Mucosa of rectum (tissue), 2 donors: ENCODE measurements at regions not wholly inside any gene's neighbourhood (a gene's known extent, or its start where the extent isn't known, plus 50 kb on each side); places are given as distances from the start of the nearest gene placed in this dataset.

Experiments
- H3K27ac ChIP-seq, 2 donors: one replicate each; pipeline ENCODE4 v1.7.0; 2013; ENCODE audit warnings: inconsistent platforms in 2 of 2, low read depth in 2 of 2, low read length in 2 of 2
- H3K27me3 ChIP-seq, 2 donors: one replicate each; pipeline ENCODE4 v1.7.0; 2013; ENCODE audit warnings: low read length in 2 of 2; ENCODE audit not compliant: control insufficient read depth in 2 of 2, insufficient read depth in 2 of 2
- H3K36me3 ChIP-seq, 2 donors: one replicate each; pipeline ENCODE4 v1.7.0; 2013; ENCODE audit warnings: low read length in 2 of 2; ENCODE audit not compliant: control insufficient read depth in 2 of 2, insufficient read depth in 2 of 2
- H3K4me1 ChIP-seq, 2 donors: one replicate each; pipeline ENCODE4 v1.7.0; 2013; ENCODE audit warnings: low read length in 2 of 2, mild to moderate bottlenecking in 1 of 2; ENCODE audit not compliant: control insufficient read depth in 2 of 2, insufficient read depth in 2 of 2
- H3K4me3 ChIP-seq, 2 donors: one replicate each; pipeline ENCODE4 v1.7.0; 2013; ENCODE audit warnings: low read length in 2 of 2
- H3K9ac ChIP-seq, 2 donors: one replicate each; pipeline ENCODE4 v1.7.0; 2013; ENCODE audit warnings: low read length in 2 of 2, low read depth in 1 of 2, mild to moderate bottlenecking in 1 of 2
- H3K9me3 ChIP-seq, 2 donors: one replicate each; pipeline ENCODE4 v1.7.0; 2013; ENCODE audit warnings: low read length in 2 of 2; ENCODE audit not compliant: control insufficient read depth in 2 of 2
- donor health status: healthy.
- donor health status: Normal muscosa, but diverticular disease.

DNA sequence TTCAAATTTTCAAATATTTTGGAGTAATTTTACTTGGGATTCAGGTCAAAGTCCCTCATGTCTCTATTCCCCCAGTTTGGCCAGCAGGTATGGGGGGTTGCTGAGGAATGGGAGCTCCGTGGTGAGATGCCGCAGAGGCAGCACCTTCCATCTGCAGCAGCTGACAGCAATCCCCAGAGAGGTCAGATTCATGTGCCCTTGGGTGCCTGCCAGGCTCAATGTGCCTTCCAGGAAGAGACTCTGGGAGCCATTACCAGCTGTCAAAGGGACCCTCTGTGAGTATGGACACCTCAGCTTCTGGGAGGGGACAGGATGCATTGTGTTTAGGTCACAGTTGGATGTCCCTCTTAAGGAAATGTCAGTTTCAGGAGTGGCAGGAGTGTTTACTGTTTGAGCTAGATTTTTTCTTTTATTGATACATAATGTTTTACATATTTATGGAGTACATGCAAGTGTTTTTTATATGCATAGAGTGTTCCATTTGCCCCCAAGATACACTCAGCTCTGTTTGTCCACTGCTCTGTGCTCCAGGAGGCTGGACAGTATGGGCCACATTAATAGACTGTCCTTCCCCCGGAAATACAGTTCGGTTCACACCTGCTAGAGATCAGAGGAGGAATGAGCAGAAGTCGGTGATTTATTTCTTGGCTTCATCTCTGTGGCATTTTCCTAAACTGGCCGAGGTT is 75.3 kb upstream of the GRB10 start:
- H3K4me3 ChIP-seq: no peak overlapping the region

DNA sequence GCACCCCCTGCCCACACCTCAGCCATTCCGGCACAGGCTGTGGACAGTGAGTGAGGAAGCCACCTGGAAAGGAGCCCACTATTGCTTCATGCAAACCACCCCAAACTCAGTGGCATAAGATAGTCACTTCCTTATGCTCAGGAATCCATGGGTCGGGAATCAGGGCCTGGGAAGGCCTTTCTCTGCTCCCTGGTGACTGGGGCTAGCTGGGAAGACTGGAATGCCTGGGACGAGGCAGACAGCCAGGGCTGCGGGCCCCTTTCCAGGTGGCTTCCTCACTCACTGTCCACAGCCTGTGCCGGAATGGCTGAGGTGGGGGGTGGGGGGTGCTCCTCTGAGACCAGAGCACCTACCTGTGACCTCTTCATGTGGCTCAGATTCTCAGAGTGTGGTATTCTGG is 74.1 kb upstream of the GRB10 start:
- Histone ChIP-seq H3K27ac (no peak overlapping the region), H3K9me3 (no peaks in the 10 kb centered on the region), H3K4me1 (no peaks in the 10 kb centered on the region), H3K27me3 (no peaks in the 10 kb centered on the region), H3K9ac (no peak overlapping the region), H3K36me3 (no peaks in the 10 kb centered on the region), H3K4me3 (no peak overlapping the region)

More for the DNA sequence above, 75.3 kb upstream of the GRB10 start:
- Histone ChIP-seq H3K27me3 (no peaks in the 10 kb centered on the region), H3K9ac (no peak overlapping the region), H3K4me1 (no peaks in the 10 kb centered on the region), H3K27ac (no peak overlapping the region), H3K36me3 (no peaks in the 10 kb centered on the region), H3K9me3 (no peaks in the 10 kb centered on the region)

- Histone ChIP-seq H3K27ac (no peak overlapping the region), H3K4me3 (no peak overlapping the region), H3K27me3 (no peaks in the 10 kb centered on the region), H3K9ac (no peak overlapping the region), H3K36me3 (no peaks in the 10 kb centered on the region), H3K9me3 (no peaks in the 10 kb centered on the region), H3K4me1 (no peaks in the 10 kb centered on the region)
These were observed 73.5 kb upstream of the GRB10 start for GRCh38 chr7:50856231-50856630.

DNA sequence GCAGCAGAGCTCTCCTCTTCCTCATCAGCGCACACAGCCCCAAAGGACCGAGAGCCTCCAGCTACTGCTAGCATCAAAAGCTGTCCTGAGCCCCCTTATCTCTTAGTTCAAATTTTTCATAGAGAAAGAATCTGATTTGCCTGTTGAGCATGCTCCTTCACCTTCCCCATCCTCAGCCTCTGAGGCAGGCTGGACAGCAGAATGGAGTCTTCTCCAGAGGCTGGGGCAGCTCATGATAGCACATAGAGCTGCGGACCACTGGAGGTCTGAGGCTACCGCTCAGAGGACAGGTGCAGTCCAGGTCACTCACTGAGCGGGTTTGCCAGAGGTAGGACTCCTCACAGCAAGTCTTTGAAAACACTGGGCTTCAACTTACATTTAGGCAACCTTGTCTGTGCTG is 72.8 kb upstream of the GRB10 start:
- Histone ChIP-seq H3K9ac (no peak overlapping the region), H3K4me3 (no peak overlapping the region), H3K27ac (no peak overlapping the region), H3K27me3 (no peaks in the 10 kb centered on the region), H3K36me3 (no peaks in the 10 kb centered on the region), H3K4me1 (no peaks in the 10 kb centered on the region), H3K9me3 (no peaks in the 10 kb centered on the region)

DNA sequence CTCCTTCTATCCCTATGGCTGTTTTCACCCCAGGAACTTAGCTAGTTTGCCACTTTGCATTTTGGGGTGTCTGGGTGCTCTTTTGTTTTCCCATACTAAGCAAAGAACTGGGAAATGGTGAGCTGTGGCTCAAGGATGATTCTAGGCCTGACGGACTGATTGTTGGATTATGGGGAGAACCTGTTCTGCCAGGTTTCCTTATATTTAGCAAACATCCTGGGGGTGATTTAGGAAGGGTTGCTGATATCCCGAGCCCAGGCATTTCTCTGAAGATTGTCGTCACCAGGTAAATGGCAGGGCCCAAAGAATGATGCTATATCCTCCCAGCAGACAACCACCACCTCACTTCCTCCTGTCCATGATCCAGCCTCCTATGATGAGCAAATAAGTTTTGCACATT is 72.1 kb upstream of the GRB10 start:
- no peaks in the 10 kb centered on the region for H3K36me3 ChIP-seq
- H3K27me3 ChIP-seq: no peaks in the 10 kb centered on the region
- H3K4me3 ChIP-seq: no peak overlapping the region
- H3K4me1 ChIP-seq: no peaks in the 10 kb centered on the region
- no peaks in the 10 kb centered on the region for H3K9me3 ChIP-seq
- no peak overlapping the region for H3K27ac ChIP-seq
- no peak overlapping the region for H3K9ac ChIP-seq

GRCh38 chr7:50854247-50854646 is 71.6 kb upstream of the GRB10 start:
- H3K27me3 ChIP-seq: no peaks in the 10 kb centered on the region
- H3K9ac ChIP-seq: no peak overlapping the region
- H3K4me3 ChIP-seq: no peak overlapping the region
- H3K4me1 ChIP-seq: no peaks in the 10 kb centered on the region
- H3K9me3 ChIP-seq: no peaks in the 10 kb centered on the region
- no peaks in the 10 kb centered on the region for H3K36me3 ChIP-seq
- H3K27ac ChIP-seq: no peak overlapping the region

DNA sequence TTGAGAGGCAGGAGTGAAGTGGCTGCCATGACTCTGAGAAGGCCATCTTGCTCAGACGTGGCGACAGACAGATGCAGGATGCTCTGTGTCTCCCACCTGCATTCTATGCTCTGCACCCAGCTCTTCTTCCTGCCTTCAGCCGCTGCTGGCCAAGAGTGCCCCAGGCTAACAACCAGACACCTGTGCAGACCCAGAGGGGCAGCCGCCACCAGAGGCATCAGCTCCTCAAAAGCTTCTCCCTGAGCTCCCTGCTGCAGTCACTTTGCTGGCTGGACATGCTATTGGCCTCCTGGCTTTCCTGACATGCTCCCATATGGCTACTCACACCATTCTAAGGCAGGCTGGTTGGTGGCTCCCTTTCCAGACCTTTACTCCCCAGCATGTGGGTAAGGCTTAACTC is 70.6 kb upstream of the GRB10 start:
- Histone ChIP-seq H3K36me3 (no peaks in the 10 kb centered on the region), H3K9me3 (no peaks in the 10 kb centered on the region), H3K4me3 (no peak overlapping the region), H3K9ac (no peak overlapping the region), H3K27ac (no peak overlapping the region), H3K4me1 (no peaks in the 10 kb centered on the region), H3K27me3 (no peaks in the 10 kb centered on the region)

DNA sequence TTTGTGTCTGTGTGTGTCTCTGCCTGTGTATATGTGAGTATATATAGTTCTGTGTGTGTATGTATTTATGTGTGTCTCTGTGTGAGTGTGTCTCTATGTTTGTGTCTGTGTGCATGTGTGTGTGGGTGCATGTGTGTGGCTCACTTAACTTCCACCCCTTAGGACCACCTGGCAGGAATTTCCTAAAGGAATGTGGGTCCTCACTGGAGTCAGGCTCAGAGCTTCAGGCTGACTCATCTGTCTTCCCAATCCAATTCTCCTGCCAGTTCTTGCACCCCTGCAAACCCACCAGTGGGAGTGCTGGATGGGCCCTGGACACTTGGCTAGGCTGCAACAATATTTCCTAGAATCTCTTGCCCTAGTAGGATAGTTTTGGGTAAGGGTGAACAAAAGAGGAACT is 70.2 kb upstream of the GRB10 start:
- H3K27me3 ChIP-seq: no peaks in the 10 kb centered on the region
- H3K36me3 ChIP-seq: no peaks in the 10 kb centered on the region
- H3K4me3 ChIP-seq: no peak overlapping the region
- no peaks in the 10 kb centered on the region for H3K4me1 ChIP-seq
- no peak overlapping the region for H3K9ac ChIP-seq
- no peaks in the 10 kb centered on the region for H3K9me3 ChIP-seq
- H3K27ac ChIP-seq: no peak overlapping the region

GRCh38 chr7:50851891-50852290 is 69.2 kb upstream of the GRB10 start:
- no peaks in the 10 kb centered on the region for H3K36me3 ChIP-seq
- no peak overlapping the region for H3K27ac ChIP-seq
- no peaks in the 10 kb centered on the region for H3K27me3 ChIP-seq
- no peaks in the 10 kb centered on the region for H3K4me1 ChIP-seq
- H3K9ac ChIP-seq: no peak overlapping the region
- no peak overlapping the region for H3K4me3 ChIP-seq
- H3K9me3 ChIP-seq: no peaks in the 10 kb centered on the region

DNA sequence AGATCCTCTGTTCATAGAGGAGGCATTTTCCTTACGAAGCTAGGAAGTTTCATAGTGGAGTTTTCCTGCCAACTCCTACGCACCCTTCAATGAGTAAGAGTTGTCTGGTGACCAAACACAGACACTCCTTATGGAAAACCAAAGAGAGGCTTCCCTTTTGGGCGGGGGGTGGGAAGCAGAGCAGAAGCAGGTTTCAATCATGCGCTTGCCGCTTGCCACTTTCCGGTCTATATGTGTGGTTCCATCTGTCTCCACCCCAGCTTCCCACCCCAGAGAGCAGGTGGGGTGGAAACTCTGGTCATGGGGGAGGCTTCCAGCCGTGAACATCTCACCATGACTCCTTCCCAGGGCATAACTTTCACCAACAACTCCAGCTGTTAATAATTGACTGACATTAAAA is 68.8 kb upstream of the GRB10 start:
- Histone ChIP-seq H3K27me3 (no peaks in the 10 kb centered on the region), H3K4me1 (no peaks in the 10 kb centered on the region), H3K36me3 (no peaks in the 10 kb centered on the region), H3K9me3 (no peaks in the 10 kb centered on the region), H3K27ac (no peak overlapping the region), H3K4me3 (no peak overlapping the region), H3K9ac (no peak overlapping the region)

- Histone ChIP-seq H3K4me3 (no peak overlapping the region), H3K27ac (no peak overlapping the region), H3K9ac (no peak overlapping the region), H3K36me3 (no peaks in the 10 kb centered on the region), H3K4me1 (no peaks in the 10 kb centered on the region), H3K9me3 (no peaks in the 10 kb centered on the region), H3K27me3 (no peaks in the 10 kb centered on the region)
These were observed 67.3 kb upstream of the GRB10 start for GRCh38 chr7:50849991-50850390.
